ENCODE measurements at regions not wholly inside any gene's neighbourhood (a gene's known extent, or its start where the extent isn't known, plus 50 kb on each side); places are given as distances from the start of the nearest gene placed in this dataset.
"Not testable (repeated sequence)": the region's sequence is repeated elsewhere in the genome, so short reads cannot be mapped to it uniquely, and the experiment has no call there.

DNA sequence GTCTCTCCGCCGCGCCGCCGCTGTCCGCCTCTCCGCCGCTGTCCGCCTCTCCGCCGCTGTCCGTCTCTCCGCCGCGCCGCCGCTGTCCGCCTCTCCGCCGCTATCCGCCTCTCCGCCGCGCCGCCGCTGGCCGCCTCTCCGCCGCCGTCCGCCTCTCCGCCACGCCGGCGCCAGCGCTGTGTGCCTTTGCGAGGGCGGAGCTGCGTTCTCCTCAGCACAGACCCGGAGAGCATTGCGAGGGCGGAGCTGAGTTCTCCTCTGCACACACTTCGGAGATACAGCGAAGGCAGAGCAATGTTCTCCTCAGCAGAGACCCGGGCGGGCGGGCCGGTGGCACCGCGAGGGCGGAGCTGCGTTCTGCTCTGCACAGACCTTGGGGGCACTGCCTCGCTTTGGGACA lies 327.4 kb upstream of the PLGLB1 start:
- not testable (repeated sequence) for DNase-seq (ENCODE audit: low read depth in 2 of 2)

DNA sequence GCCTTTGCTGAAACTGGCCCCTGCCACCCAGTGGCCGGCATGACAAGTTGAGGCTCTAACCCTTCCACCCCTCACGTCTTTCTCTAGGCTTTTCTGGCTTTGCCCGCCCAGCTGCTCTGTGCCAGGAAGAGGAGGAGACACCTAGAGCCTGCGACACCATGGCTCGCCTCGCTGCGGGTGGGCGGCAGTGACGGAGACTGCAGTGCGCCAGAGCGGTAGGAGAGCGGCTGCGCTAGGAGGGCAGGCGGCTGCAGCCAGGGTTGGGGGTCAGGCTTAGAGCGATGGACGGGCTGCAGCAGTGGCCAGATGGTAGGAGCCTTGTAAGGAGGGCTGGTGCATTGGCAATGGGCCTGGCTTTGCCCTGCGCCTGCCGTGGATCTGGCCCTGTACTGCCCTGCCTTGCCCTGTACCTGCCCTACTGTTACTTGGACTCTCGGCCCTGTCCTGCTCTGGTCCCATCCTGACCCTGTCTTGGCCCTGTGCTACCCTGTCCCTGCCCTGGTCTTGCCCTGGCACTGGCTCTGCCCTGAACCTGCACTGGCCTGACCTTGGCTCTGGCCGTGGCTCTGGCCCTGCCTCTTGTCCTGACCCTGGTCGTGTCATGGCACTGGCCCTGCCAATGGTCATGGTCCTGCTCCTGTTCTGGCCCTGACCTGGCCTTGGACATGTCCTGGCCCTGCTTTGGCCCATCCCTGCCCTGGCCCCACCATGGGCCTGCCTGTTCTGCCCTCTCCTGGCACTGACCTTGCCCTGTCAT lies 330.7 kb upstream of the PLGLB1 start:
- not testable (repeated sequence) for DNase-seq (ENCODE audit: low read depth in 2 of 2)

DNA sequence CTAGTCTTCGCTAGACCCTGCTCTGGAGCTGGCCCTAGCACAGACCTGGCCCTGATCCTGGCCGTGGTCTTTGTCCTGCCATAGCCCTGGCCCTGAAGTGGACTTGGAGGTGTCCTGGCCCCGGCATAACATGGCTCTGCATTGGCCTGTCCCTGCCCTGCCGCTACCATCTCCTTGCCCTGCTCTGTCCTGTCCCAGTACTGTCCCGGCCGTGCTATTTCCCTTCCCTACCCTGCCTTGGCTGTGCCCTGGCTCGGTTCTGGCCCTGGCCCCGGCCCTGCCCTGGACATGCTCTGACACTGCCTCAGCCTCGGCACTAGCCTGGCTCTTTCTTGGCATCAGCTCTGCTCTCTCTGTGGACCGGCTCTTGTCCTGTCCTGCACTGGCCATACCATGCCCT lies 331.8 kb upstream of the PLGLB1 start:
- DNase-seq (ENCODE audit: low read depth in 2 of 2), result not testable (repeated sequence)

DNA sequence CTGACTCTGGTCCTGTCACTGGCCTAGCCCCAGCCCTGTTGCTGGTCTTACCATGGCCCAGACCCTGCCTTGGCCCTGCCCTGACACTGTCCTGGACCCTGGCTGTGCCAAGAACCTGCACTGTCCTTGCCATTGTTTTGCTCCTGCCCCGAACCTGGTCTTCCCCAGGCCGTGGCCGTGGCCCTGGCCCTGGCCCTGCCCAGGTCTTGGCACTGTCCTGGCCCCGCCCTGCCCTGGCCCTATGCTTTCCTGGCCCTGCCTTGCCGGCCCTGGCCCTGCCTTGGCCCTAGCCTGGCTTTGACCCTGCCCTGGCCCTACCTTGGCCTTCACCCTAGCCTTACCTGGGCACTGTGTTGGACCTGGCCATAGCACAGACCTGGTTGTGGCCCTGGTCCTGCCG lies 332.5 kb upstream of the PLGLB1 start:
- not testable (repeated sequence) for DNase-seq (ENCODE audit: low read depth in 2 of 2)

DNA sequence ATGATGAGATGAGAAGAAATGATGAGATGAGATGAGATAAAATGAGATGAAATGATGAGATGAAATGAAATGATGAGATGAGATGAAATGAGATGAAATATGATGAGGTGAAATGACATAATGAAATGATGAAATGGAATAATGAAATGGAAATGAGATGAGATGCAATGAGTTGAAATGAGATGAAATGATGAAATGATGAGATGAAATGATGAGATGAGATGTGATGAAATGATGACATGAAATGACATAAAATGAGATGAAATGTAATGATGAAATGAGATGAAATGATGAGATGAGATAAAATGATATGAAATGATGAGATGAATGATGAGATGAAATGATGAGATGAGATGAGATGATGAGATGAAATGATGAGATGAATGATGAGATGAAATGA lies 338.6 kb upstream of the PLGLB1 start:
- not testable (repeated sequence) for DNase-seq (ENCODE audit: low read depth in 2 of 2)

DNA sequence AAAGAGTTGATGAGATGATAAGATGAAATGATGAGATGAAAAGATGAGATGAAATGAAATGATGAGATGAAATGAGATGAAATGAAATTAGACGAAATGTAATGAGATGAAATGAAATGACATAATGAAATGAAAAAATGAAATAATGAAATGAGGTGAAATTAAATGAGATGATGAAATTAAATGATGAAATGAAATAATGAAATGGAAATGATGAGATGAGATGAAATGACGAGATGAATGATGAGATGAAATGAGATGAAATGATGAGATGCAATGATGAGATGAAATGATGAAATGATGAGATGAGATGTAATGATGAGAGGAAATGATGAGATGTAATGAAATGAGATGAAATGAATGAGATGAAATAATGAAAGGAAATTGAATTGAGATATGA lies 339.3 kb upstream of the PLGLB1 start:
- not testable (repeated sequence) for DNase-seq (ENCODE audit: low read depth in 2 of 2)

DNA sequence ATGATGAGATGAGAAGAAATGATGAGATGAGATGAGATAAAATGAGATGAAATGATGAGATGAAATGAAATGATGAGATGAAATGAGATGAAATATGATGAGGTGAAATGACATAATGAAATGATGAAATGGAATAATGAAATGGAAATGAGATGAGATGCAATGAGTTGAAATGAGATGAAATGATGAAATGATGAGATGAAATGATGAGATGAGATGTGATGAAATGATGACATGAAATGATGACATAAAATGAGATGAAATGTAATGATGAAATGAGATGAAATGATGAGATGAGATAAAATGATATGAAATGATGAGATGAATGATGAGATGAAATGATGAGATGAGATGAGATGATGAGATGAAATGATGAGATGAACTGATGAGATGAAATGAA lies 340.2 kb upstream of the PLGLB1 start:
- not testable (repeated sequence) for DNase-seq (ENCODE audit: low read depth in 2 of 2)

DNA sequence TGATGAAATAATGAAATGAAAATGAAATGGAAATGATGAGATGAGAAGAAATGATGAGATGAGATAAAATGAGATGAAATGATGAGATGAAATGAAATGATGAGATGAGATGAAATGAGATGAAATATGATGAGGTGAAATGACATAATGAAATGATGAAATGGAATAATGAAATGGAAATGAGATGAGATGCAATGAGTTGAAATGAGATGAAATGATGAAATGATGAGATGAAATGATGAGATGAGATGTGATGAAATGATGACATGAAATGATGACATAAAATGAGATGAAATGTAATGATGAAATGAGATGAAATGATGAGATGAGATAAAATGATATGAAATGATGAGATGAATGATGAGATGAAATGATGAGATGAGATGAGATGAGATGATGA lies 342.7 kb upstream of the PLGLB1 start:
- not testable (repeated sequence) for DNase-seq (ENCODE audit: low read depth in 2 of 2)

DNA sequence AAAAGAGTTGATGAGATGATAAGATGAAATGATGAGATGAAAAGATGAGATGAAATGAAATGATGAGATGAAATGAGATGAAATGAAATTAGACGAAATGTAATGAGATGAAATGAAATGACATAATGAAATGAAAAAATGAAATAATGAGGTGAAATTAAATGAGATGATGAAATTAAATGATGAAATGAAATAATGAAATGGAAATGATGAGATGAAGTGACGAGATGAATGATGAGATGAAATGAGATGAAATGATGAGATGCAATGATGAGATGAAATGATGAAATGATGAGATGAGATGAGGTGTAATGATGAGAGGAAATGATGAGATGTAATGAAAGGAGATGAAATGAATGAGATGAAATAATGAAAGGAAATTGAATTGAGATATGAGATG lies 343.4 kb upstream of the PLGLB1 start:
- not testable (repeated sequence) for DNase-seq (ENCODE audit: low read depth in 2 of 2)

DNA sequence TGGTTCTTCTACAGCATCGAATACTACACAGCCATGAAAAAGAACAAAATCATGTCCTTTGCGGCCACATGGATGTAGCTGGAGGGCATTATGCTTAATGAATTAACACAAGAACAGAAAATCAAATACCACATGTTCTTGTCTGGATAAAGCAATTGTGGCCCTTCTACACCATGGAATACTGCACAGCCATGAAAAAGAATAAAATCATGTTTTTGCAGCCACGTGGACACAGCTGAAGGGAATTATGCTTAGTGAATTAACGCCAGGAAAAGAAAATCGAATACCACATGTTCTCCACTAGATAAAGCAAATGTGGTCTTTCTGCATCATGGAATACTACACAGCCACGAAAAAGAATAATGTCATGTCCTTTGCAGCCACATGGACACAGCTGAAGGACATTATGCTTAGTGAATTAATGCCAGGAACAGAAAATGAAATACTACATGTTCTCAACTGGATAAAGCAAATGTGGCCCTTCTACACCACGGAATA lies 361.8 kb upstream of the PLGLB2 start:
- not testable (repeated sequence) for DNase-seq (ENCODE audit: low read depth in 2 of 2)

DNA sequence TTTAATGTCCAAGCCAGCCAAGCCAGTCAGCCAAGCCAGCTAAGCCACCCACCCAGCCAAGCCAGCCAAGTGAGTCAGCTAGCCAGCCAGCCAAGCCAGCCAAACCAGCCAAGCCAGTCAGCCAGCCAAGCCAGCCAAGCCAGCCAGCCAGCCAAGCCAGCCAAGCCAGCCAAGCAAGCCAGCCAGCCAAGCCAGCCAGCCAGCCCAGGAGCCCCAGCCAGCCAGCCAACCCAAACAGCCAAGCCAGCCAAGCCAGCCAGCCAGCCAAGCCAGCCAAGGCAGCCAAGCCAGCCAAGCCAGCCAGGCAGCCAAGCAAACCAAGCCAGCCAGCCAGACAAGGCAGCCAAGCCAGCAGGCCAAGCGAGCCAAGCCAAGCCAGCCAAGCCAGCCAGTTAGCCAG lies 352.1 kb upstream of the PLGLB2 start:
- DNase-seq (ENCODE audit: low read depth in 2 of 2), result not testable (repeated sequence)

DNA sequence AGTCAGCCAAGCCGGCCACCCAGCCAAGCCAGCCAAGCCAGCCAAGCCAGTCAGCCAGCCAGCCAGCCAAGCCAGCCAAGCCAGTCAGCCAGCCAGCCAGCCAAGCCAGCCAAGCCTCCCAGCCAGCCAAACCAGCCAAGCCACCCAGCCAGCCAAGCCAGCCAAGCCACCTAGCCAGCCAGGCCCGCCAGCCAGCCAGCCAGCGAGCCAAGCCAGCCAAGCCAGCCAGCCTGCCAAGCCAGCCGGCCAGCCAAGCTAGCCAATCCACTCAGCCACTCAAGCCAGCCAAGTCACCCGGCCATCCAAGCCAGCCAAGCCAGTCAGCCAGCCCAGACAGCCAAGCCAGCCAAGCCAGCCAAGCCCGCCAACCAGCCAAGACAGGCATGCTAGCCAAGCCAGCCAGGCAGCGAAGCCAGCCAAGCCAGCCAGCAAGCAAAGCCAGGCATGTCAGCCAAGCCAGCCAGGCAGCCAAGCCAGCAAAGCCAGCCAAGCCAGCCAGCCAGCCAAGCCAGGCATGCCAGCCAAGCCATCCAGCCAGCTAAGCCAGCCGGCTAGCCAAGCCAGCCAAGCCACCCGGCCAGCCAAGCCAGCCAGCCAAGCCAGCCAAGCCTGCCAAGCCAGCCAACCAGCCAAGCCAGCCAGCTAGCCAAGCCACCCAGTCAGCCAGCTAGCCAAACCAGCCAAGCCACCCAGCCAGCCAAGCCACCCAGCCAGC lies 351.2 kb upstream of the PLGLB2 start:
- DNase-seq (ENCODE audit: low read depth in 2 of 2), result not testable (repeated sequence)

DNA sequence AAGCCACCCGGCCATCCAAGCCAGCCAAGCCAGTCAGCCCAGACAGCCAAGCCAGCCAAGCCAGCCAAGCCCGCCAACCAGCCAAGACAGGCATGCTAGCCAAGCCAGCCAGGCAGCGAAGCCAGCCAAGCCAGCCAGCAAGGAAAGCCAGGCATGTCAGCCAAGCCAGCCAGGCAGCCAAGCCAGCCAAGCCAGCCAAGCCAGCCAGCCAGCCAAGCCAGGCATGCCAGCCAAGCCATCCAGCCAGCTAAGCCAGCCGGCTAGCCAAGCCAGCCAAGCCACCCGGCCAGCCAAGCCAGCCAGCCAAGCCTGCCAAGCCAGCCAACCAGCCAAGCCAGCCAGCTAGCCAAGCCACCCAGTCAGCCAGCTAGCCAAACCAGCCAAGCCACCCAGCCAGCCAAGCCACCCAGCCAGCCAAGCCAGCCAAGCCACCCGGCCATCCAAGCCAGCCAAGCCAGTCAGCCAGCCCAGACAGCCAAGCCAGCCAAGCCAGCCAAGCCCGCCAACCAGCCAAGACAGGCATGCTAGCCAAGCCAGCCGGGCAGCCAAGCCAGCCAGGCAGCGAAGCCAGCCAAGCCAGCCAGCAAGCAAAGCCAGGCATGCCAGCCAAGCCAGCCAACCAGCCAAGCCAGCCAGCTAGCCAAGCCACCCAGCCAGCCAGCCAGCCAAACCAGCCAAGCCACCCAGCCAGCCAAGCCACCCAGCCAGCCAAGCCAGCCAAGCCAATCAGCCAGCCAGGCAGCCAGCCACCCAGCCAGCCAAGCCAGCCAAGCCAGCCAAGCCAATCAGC lies 350.4 kb upstream of the PLGLB2 start:
- not testable (repeated sequence) for DNase-seq (ENCODE audit: low read depth in 2 of 2)

DNA sequence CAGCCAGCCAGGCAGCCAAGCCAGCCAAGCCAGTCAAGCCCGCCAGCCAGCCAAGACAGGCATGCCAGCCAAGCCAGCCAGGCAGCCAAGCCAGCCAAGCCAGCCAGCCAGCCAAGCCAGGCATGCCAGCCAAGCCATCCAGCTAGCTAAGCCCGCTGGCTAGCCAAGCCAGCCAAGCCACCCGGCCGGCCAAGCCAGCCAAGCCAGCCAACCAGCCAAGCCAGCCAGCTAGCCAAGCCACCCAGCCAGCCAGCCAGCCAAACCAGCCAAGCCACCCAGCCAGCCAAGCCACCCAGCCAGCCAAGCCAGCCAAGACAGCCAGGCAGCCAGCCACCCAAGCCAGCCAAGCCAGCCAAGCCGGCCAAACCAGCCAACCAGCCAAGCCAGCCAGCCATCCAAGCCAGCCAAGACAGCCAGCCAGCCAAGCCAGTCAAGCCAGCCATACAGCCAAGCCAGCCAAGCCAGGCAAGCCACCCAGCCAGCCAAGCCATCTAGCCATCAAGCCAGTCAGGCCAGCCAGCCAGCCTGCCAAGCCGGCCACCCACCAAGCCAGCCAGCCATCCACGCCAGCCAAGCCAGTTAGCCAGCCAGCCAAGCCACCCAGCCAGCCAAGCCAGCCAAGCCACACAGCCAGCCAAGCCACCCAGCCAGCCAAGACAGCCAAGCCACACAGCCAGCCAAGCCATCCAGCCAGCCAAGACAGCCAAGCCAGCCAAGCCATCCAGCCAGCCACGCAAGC lies 349.2 kb upstream of the PLGLB2 start:
- DNase-seq (ENCODE audit: low read depth in 2 of 2), result not testable (repeated sequence)

DNA sequence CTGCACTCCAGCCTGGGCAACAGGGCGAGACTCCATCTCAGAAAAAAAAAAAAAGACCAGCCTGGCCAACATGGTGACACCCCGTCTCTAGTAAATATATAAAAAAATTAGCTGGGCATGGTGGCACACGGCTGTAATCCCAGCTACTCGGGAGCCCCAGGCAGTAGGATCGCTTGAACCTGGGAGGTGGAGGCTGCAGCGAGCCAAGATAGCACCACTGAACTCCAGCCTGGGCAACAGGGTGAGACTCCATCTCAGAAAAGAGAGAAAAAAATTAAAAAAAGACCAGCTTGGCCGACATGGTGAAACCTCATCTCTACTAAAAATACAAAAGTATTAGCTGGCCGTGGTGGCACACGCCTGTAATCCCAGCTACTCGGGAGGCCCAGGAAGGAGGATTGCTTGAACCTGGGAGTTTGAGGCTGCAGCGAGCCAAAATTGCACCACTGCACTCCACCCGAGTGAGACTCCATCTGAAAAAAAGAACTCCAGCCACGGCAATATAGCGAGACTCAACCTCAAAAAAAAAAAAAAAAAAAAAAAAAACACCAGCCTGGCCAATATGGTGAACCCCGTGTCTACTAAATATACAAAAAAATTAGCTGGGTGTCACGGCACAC lies 346.1 kb upstream of the PLGLB2 start:
- no peak for DNase-seq (ENCODE audit: low read depth in 2 of 2)

DNA sequence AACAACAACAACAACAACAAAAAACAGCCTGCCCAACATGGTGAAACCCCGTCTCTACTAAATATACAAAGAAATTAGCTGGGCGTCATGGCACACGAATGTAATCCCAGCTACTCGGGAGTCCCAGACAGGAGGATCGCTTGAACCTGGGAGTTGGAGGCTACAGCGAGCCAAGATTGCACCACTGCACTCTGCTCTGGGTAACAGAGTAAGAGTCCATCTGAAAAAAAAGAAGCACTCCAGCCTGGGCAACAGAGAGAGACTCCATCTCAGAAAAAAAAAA lies 344.1 kb upstream of the PLGLB2 start:
- DNase-seq (ENCODE audit: low read depth in 2 of 2), result no peak

DNA sequence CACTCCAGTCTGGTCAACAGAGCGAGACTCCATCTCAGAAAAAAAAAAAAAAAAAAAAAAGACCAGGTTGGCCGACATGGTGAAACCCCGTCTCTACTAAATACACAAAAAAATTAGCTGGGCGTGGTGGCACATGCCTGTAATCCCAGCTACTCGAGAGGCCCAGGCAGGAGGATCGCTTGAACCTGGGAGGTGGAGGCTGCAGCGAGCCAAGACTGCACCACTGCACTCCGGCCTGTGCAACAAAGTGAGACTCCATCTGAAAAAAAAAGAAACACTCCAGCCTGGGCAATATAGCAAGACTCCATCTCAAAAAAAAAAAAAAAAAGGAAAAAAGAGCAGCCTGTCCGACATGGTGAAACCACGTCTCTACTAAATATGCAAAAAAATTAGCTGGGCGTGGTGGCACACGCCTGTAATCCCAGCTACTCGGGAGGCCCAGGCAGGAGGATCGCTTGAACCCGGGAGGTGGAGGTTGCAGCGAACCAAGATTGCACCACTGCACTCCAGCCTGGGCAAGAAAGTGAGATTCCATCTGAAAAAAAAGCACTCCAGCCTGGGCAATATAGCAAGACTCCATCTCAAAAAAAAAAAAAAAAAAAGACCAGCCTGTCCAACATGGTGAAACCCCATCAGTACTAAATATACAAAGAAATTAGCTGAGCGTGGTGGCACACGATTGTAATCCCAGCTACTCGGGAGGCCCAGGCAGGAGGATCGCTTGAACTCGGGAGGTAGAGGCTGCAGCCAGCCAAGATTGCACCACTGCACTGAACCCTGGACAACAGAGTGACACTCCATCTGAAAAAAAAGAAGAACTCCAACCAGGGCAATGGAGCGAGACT lies 343.3 kb upstream of the PLGLB2 start:
- not testable (repeated sequence) for DNase-seq (ENCODE audit: low read depth in 2 of 2)

DNA sequence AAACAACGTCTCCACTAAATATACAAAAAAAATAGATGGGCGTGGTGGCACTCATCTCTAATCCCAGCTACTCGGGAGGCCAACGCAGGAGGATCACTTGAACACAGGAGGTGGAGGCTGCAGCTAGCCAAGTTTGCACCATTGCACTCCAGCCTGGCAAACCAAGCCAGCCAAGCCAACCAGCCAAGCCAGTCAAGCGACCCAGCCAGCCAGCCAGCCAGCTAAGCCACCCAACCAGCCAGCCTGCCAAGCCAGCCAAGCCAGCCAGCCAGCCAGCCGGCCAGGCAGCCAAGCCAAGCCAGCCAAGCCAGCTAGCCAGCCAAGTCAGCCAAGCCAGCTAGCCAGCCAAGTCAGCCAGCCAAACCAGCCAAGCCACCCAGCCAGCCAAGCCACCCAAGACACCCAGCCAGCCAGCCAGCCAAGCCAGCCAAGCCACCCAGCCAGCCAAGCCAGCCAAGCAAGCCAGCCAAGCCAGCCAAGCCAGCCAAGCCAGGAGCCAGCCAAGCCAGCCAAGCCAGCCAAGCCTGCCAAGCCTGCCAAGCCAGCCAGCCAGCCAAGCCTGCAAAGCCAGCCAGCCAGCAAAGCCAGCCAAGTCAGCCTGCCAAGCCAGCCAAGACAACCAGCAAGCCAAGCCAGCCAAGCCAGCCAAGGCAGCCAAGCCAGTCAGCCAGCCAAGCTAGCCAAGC lies 342.2 kb upstream of the PLGLB2 start:
- DNase-seq (ENCODE audit: low read depth in 2 of 2), result not testable (repeated sequence)

DNA sequence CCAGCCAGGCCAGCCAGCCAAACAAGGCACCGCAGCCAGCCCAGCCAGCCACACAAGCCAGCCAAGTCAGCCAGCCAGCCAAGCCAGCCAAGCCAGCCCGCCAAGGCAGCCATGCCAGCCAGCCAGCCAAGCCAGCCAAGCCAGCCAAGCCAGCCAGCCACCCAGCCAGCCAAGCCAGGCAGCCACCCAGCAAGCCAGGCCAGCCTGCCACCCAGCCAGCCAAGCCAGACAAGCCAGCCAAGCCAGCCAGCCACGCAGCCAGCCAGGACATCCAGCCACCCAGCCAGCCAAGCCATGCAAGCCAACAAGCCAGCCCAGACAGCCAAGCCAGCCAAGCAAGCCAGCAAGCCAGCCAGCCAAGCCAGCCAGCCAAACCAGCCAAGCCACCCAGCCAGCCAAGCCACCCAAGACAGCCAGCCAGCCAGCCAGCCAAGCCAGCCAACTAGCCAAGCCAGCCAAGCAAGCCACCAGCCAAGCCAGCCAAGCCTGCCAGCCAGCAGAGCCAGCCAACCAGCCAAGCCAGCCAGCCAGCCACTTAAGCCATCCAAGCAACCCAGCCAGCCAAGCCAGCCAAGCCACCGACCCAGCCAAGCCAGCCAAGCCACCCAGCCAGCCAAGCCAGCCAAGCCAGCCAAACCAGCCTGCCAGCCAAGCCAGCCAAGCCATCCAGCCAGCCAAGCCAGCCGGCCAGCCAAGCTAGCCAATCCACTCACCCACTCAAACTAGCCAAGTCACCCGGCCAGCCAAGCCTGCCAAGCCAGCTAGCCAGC lies 341.3 kb upstream of the PLGLB2 start:
- not testable (repeated sequence) for DNase-seq (ENCODE audit: low read depth in 2 of 2)
